Astrocyte (in vitro differentiated cells and primary cell): ENCODE measurements at regions not wholly inside any gene's neighbourhood (a gene's known extent, or its start where the extent isn't known, plus 50 kb on each side); places are given as distances from the start of the nearest gene placed in this dataset.

Source experiments
- DNase-seq: peaks from one replicate; pipeline ENCODE4 v3.0.0-alpha.2; 2010; ENCODE audit warnings: low read depth
- FAIRE-seq: peaks from 2 replicates; lab custom pipeline; 2011; peaks lifted over from hg19 to GRCh38; lab: Jason Lieb, UNC
- H2AFZ ChIP-seq: 2 replicates; pipeline ENCODE4 v1.6.0; 2012; ENCODE audit warnings: low read depth, low read length, inconsistent platforms
- H3K27ac ChIP-seq: 2 replicates; pipeline ENCODE4 v1.5.1; 2011; ENCODE audit warnings: low read depth, low read length, inconsistent platforms
- H3K27me3 ChIP-seq: 2 replicates; pipeline ENCODE4 v1.6.0; 2011; ENCODE audit warnings: low read length, inconsistent platforms; ENCODE audit not compliant: insufficient read depth
- H3K36me3 ChIP-seq: 2 replicates; pipeline ENCODE4 v1.5.1; 2011; ENCODE audit warnings: low read length, inconsistent platforms; ENCODE audit not compliant: insufficient read depth
- H3K4me1 ChIP-seq: 2 replicates; pipeline ENCODE4 v1.5.1; 2011; ENCODE audit warnings: low read length, inconsistent platforms; ENCODE audit not compliant: insufficient read depth
- H3K4me2 ChIP-seq: 2 replicates; pipeline ENCODE4 v1.6.0; 2012; ENCODE audit warnings: low read length, inconsistent platforms
- H3K4me3 ChIP-seq: 2 replicates; pipeline ENCODE4 v1.5.1; 2011; ENCODE audit warnings: low read depth, mild to moderate bottlenecking, low read length, inconsistent platforms; ENCODE audit not compliant: insufficient read depth
- H3K79me2 ChIP-seq: 2 replicates; pipeline ENCODE4 v1.6.0; 2012; ENCODE audit warnings: mild to moderate bottlenecking, low read length, inconsistent platforms; ENCODE audit not compliant: insufficient read depth
- H3K9ac ChIP-seq: 2 replicates; pipeline ENCODE4 v1.6.0; 2012; ENCODE audit warnings: mild to moderate bottlenecking, low read length, inconsistent platforms
- H3K9me3 ChIP-seq: 2 replicates; pipeline ENCODE4 v1.5.1; 2012; ENCODE audit warnings: low read depth, mild to moderate bottlenecking, low read length, inconsistent platforms; ENCODE audit not compliant: insufficient read depth
- H4K20me1 ChIP-seq: 2 replicates; pipeline ENCODE4 v1.6.0; 2012; ENCODE audit warnings: low read length, inconsistent platforms; ENCODE audit not compliant: insufficient read depth
- H3K27ac Mint-ChIP-seq: one replicate; pipeline ENCODE4 v1.8.0; 2021; ENCODE audit warnings: mild to moderate bottlenecking, mixed read lengths; ENCODE audit not compliant: unreplicated experiment
- H3K27me3 Mint-ChIP-seq: one replicate; pipeline ENCODE4 v1.8.0; 2021; ENCODE audit warnings: low read depth, mixed read lengths; ENCODE audit not compliant: unreplicated experiment
- H3K36me3 Mint-ChIP-seq: one replicate; pipeline ENCODE4 v1.8.0; 2021; ENCODE audit warnings: low read depth, mixed read lengths; ENCODE audit not compliant: unreplicated experiment
- H3K4me1 Mint-ChIP-seq: one replicate; pipeline ENCODE4 v1.8.0; 2021; ENCODE audit warnings: low read depth, mixed read lengths; ENCODE audit not compliant: unreplicated experiment
- H3K4me3 Mint-ChIP-seq: one replicate; pipeline ENCODE4 v1.8.0; 2021; ENCODE audit warnings: mild to moderate bottlenecking, moderate library complexity, mixed read lengths; ENCODE audit not compliant: unreplicated experiment
- H3K9me3 Mint-ChIP-seq: one replicate; pipeline ENCODE4 v1.8.0; 2021; ENCODE audit warnings: mild to moderate bottlenecking, mixed read lengths; ENCODE audit not compliant: unreplicated experiment
- CTCF ChIP-seq: IDR thresholded peaks from 2 replicates; pipeline ENCODE4 v1.5.1; 2011; ENCODE audit warnings: low read depth, mild to moderate bottlenecking, inconsistent platforms, low read length, moderate library complexity; ENCODE audit not compliant: insufficient read depth
- EZH2 ChIP-seq: IDR thresholded peaks from 2 replicates; pipeline ENCODE4 v1.6.1; 2012; ENCODE audit warnings: mild to moderate bottlenecking, low read length, inconsistent platforms; ENCODE audit not compliant: insufficient read depth

- Mint-ChIP-seq H3K4me3 (no peak overlapping the region), H3K9me3 (no peaks in the 10 kb centered on the region), H3K36me3 (no peaks in the 10 kb centered on the region), H3K27ac (no peak overlapping the region), H3K27me3 (no peaks in the 10 kb centered on the region), H3K4me1 (no peaks in the 10 kb centered on the region)
- FAIRE-seq = no peak
- TF ChIP-seq EZH2 (no peak), CTCF (no peak)
- Histone ChIP-seq H3K4me2 (no peak overlapping the region), H3K4me1 (peaks cover 8% of the 10 kb centered on the region), H3K4me3 (no peak overlapping the region), H3K79me2 (no peaks in the 10 kb centered on the region), H3K27me3 (no peaks in the 10 kb centered on the region), H3K9me3 (no peaks in the 10 kb centered on the region), H3K9ac (no peak overlapping the region), H3K36me3 (no peaks in the 10 kb centered on the region), H2AFZ (no peak overlapping the region), H3K27ac (no peak overlapping the region), H4K20me1 (no peaks in the 10 kb centered on the region)
- no peak for DNase-seq
These were observed 322.3 kb downstream of the GBE1 start for GRCh38 chr3:81439108-81439507.

- no peak overlapping the region for H3K9ac ChIP-seq
- DNase-seq (no peak), FAIRE-seq (no peak)
- TF ChIP-seq CTCF (no peak), EZH2 (no peak)
- H3K27me3 ChIP-seq = no peaks in the 10 kb centered on the region
- no peak overlapping the region for H3K27ac Mint-ChIP-seq
- H3K9me3 ChIP-seq = no peaks in the 10 kb centered on the region
- no peak overlapping the region for H3K4me3 ChIP-seq
- no peak overlapping the region for H3K4me2 ChIP-seq
- H3K36me3 ChIP-seq = no peaks in the 10 kb centered on the region
- H3K27ac ChIP-seq = no peak overlapping the region
- H3K4me1 ChIP-seq = no peaks in the 10 kb centered on the region
- H3K27me3 Mint-ChIP-seq = no peaks in the 10 kb centered on the region
- no peak overlapping the region for H3K4me3 Mint-ChIP-seq
- H2AFZ ChIP-seq = no peak overlapping the region
- H3K79me2 ChIP-seq = no peaks in the 10 kb centered on the region
- H4K20me1 ChIP-seq = no peaks in the 10 kb centered on the region
- H3K4me1 Mint-ChIP-seq = no peaks in the 10 kb centered on the region
- no peaks in the 10 kb centered on the region for H3K9me3 Mint-ChIP-seq
- no peaks in the 10 kb centered on the region for H3K36me3 Mint-ChIP-seq
These were observed 323.8 kb downstream of the GBE1 start for GRCh38 chr3:81437683-81438082.

- Histone ChIP-seq H3K79me2 (no peaks in the 10 kb centered on the region), H3K9ac (no peak overlapping the region), H3K27ac (no peak overlapping the region), H3K9me3 (no peaks in the 10 kb centered on the region), H3K4me2 (no peak overlapping the region), H4K20me1 (no peaks in the 10 kb centered on the region), H2AFZ (no peak overlapping the region), H3K4me1 (no peaks in the 10 kb centered on the region), H3K36me3 (no peaks in the 10 kb centered on the region), H3K4me3 (no peak overlapping the region), H3K27me3 (no peaks in the 10 kb centered on the region)
- Mint-ChIP-seq H3K9me3 (no peaks in the 10 kb centered on the region), H3K4me3 (no peak overlapping the region), H3K4me1 (no peaks in the 10 kb centered on the region), H3K27me3 (no peaks in the 10 kb centered on the region), H3K36me3 (no peaks in the 10 kb centered on the region), H3K27ac (no peak overlapping the region)
- no peak for DNase-seq
- no peak for TF ChIP-seq CTCF
- no peak for TF ChIP-seq EZH2
- no peak for FAIRE-seq
These were observed 325.3 kb downstream of the GBE1 start for GRCh38 chr3:81436182-81436581.
